ENCODE measurements at regions not wholly inside any gene's neighbourhood (a gene's known extent, or its start where the extent isn't known, plus 50 kb on each side); places are given as distances from the start of the nearest gene placed in this dataset.

DNA sequence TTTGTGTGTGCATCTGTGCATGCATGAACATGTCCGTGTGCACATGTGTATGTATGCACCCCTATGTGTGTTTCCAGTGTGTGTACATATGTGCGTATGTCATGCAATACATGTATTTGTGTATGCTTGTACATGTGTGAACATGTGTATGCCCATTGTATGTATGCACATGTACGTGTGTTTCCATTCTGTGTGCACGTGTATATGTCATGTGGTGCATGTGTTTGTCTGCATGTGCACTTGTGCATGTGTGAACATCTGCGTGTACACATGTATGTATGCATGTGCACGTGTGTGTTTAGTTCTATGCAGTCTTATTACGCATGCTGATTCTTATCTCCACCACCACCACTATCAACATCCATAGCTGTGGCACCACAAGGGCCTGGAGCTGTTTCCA, 403.5 kb upstream of the IRX4 start:
- intact Hi-C loops (cut with DNase I; ENCODE audit: low total_unique reads): no loop called here
- TF ChIP-seq POLR2A (IDR thresholded peaks at IDR 0.05): no peak
- TF ChIP-seq, protein P1, sequence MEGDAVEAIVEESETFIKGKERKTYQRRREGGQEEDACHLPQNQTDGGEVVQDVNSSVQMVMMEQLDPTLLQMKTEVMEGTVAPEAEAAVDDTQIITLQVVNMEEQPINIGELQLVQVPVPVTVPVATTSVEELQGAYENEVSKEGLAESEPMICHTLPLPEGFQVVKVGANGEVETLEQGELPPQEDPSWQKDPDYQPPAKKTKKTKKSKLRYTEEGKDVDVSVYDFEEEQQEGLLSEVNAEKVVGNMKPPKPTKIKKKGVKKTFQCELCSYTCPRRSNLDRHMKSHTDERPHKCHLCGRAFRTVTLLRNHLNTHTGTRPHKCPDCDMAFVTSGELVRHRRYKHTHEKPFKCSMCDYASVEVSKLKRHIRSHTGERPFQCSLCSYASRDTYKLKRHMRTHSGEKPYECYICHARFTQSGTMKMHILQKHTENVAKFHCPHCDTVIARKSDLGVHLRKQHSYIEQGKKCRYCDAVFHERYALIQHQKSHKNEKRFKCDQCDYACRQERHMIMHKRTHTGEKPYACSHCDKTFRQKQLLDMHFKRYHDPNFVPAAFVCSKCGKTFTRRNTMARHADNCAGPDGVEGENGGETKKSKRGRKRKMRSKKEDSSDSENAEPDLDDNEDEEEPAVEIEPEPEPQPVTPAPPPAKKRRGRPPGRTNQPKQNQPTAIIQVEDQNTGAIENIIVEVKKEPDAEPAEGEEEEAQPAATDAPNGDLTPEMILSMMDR (IDR thresholded peaks at IDR 0.05): no peak
- DNase-seq (ENCODE audit: low spot score in 2 of 2): no peak
- no peak overlapping the region for H3K4me3 ChIP-seq (ENCODE audit: low read depth, poor library complexity, severe bottlenecking)
- WGBS, 2 donors: 88 to 92% methylated on average over 7 of the region's 7 CpGs

DNA sequence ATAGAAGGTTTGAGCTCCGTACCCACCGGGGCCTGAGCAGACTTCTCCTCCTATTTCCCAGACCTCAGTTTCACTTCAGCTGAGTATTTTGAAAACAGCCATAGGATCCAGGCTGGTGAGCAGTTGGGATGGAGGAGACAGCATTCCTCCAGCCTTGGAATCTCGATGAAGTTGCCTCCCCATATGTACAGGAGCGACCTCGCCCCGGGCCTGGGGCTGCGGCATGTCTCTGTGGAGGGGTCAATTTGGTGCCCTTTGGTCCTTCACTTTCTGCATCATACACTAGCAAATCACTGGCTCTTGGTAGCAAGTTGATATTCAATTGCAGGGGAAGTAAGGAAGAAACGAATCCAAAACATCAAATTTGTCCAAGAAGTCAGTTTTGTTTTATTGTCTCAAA, 402.0 kb upstream of the IRX4 start:
- 87 to 89% methylated on average over 8 of the region's 8 CpGs for WGBS, 2 donors
- no peak for TF ChIP-seq POLR2A (IDR thresholded peaks at IDR 0.05)
- TF ChIP-seq, protein P1 (IDR thresholded peaks at IDR 0.05): no peak
- H3K4me3 ChIP-seq (ENCODE audit: low read depth, poor library complexity, severe bottlenecking): no peak overlapping the region
- intact Hi-C loops (cut with DNase I; ENCODE audit: low total_unique reads): no loop called here
- DNase-seq (ENCODE audit: low spot score in 2 of 2): no peak

DNA sequence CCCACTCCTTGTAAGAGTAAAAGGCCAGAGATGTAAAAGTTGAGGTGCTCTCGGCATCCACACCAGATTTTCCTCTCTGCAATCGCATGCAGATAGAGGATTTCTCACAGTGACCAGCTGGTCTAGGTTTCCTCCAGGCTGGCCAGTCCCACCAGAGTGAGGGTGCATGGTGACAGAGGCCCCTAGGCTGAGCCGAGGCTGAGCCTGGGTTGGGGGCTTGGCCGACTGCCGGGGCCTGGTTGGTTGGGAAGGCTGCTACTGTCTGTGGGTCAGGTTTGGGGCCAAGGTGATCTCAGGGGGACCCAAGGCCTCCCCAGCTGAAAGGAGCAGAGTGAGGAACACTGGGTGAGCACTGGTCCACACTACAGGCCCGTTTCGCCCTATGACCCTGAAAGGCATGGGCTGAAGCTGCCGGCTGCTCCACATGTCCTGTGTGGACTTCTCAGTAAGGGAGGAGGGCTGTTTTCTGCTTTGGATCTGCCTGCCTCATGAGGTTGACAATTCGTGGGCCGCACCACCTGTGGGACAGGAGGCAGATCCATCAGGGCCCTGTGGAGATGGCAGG, 400.8 kb upstream of the IRX4 start:
- TF ChIP-seq POLR2A (IDR thresholded peaks at IDR 0.05): no peak
- TF ChIP-seq, protein P1 (IDR thresholded peaks at IDR 0.05): no peak
- intact Hi-C loops (cut with DNase I; ENCODE audit: low total_unique reads): no loop called here
- WGBS, 2 donors: 94 to 99% methylated on average over 6 to 10 of the region's 10 CpGs
- no peak for DNase-seq (ENCODE audit: low spot score in 2 of 2)
- H3K4me3 ChIP-seq (ENCODE audit: low read depth, poor library complexity, severe bottlenecking): no peak overlapping the region

DNA sequence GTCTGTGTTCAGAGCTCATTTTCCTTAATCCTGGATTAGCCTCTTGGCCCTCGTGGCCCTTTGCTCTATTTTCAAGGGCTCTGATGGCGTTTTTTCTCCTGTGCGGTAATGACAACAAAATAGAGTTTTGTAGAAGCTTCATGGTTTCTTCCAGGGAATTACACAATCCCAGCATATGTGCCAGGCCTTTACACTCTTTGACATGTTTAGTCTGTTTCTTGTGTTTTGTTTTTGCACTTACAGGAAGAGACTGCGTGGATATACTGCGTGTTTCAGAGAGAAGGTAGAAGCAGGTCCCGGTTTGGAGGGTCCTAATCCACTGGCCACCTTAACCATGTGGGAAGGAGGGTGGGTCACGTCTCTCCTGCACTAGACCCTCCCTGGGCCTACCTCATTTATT, 400.2 kb upstream of the IRX4 start:
- 83 to 88% methylated on average over 7 of the region's 7 CpGs for WGBS, 2 donors
- TF ChIP-seq, protein P1 (IDR thresholded peaks at IDR 0.05): no peak
- no peak for TF ChIP-seq POLR2A (IDR thresholded peaks at IDR 0.05)
- H3K4me3 ChIP-seq (ENCODE audit: low read depth, poor library complexity, severe bottlenecking): no peak overlapping the region
- no peak for DNase-seq (ENCODE audit: low spot score in 2 of 2)
- intact Hi-C loops (cut with DNase I; ENCODE audit: low total_unique reads): no loop called here

DNA sequence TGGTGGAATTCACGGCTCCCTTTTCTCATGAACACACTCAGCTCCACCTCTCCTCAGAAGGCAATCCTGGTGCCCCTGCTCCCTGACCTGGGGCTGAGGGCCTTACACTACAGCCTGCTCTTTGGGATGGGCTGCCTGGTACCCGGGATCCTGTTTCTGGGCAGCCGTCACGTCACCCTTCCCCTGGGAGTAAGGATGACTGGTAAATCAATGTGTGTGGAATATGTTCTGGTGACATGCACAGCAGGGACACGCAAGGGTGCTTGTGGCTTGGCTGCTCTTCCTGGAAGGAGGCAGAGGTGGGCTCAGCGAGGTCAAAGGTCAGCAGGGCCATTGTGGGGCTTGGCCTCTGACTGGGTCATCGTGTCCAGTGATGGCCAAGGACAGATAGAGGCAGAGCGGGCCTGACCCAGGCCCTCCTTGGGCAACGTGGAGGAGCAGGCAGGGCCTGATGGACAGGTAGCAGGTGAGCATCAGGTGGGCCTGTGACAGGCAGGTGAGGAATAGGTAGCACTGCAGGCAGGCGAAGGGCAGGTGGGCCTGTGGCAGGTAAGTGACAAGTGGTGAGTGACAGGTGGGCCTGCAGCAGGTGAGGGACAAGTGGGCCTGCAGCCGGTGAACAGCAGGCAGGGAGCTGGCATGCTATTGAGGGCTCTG, 399.4 kb upstream of the IRX4 start:
- WGBS, 2 donors: 75 to 83% methylated on average over 7 to 11 of the region's 11 CpGs
- intact Hi-C loops (cut with DNase I; ENCODE audit: low total_unique reads): no loop called here
- DNase-seq (ENCODE audit: low spot score in 2 of 2): no peak
- no peak overlapping the region for H3K4me3 ChIP-seq (ENCODE audit: low read depth, poor library complexity, severe bottlenecking)
- TF ChIP-seq POLR2A (IDR thresholded peaks at IDR 0.05): no peak
- TF ChIP-seq, protein P1 (IDR thresholded peaks at IDR 0.05): no peak

DNA sequence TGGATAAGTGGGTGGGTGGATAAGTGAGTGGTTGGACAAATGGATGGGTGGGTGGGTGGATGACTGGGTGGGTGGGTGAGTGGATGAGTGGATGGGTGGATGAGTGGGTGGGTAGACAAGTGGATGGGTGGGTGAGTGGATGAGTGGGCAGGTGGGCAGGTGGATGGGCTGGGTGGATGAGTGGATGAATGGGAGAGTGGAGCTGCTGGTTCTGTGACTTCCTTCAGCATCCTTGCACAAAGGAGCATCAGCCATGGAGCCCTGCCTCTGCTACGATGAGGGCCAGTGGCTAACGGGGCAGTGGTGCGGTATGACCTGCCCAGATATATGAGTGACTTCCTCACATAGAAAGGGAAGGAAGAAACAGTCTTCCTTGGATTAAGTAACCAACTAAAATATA, 398.7 kb upstream of the IRX4 start:
- intact Hi-C loops (cut with DNase I; ENCODE audit: low total_unique reads): no loop called here
- DNase-seq (ENCODE audit: low spot score in 2 of 2): no peak
- TF ChIP-seq POLR2A (IDR thresholded peaks at IDR 0.05): no peak
- TF ChIP-seq, protein P1 (IDR thresholded peaks at IDR 0.05): no peak
- no peak overlapping the region for H3K4me3 ChIP-seq (ENCODE audit: low read depth, poor library complexity, severe bottlenecking)
- 91 to 92% methylated on average over 3 of the region's 3 CpGs for WGBS, 2 donors

Measured in lower leg skin (tissue), 4 donors.